K562 (cell line): ENCODE measurements at regions not wholly inside any gene's neighbourhood (a gene's known extent, or its start where the extent isn't known, plus 50 kb on each side); places are given as distances from the start of the nearest gene placed in this dataset.

Source experiments
- ATAC-seq: fragments of 200-7000 bp; cut with Tn5 transposase; 3 replicates; pipeline ENCODE4 v1.9.1; 2020; ENCODE audit warnings: moderate library complexity
- BruUV-seq: library from RNA; stranded (reverse); fragments of 400-500 nt; replicated peaks from 2 replicates; lab custom pipeline; 2021; lab: Mats Ljungman, UMichigan
- CTCF ChIA-PET: fragments of 300-600 bp; formaldehyde crosslinking; extraction: SDS; loops from one replicate; lab custom pipeline; 2021; ENCODE audit warnings: low intra/inter-chr PET ratio; lab: Yijun Ruan, JAX
- POLR2A ChIA-PET: fragments of 300-600, 350-650 bp; sonication (Branson Sonifier 250); formaldehyde crosslinking; extraction: SDS; loops from one replicate; lab custom pipeline; 2021; ENCODE audit warnings: antibody characterized with exemption, inconsistent platforms; lab: Yijun Ruan, JAX
- DNase-seq, 4 experiments: peaks; one replicate each; pipeline versions ENCODE4 v3.0.0 to v3.0.0-alpha.2; 2011 to 2018; ENCODE audit warnings: low spot score in 3 of 4, mixed read lengths in 3 of 4; ENCODE audit errors: extremely low read depth in 1 of 4
- FAIRE-seq: peaks from 2 replicates; lab custom pipeline; 2011; peaks lifted over from hg19 to GRCh38; lab: Jason Lieb, UNC
- H2AFZ ChIP-seq: 2 replicates; pipeline ENCODE4 v1.6.0; 2011; ENCODE audit warnings: low read depth, low read length, control low read depth, inconsistent platforms
- H3K27ac ChIP-seq: fragments of 200-600 bp; 3 replicates; pipeline ENCODE4 v1.8.0; 2011; ENCODE audit warnings: low read depth, mild to moderate bottlenecking, control low read depth, inconsistent platforms, low read length, moderate library complexity, mixed read lengths; ENCODE audit errors: extremely low read depth
- H3K27me3 ChIP-seq, 2 experiments: fragments of 300-600 bp in 1 of 2; 2 replicates in 1 of 2; 3 replicates in 1 of 2; pipeline versions ENCODE4 v1.6.0 to v1.8.0; 2011; ENCODE audit warnings: inconsistent platforms in 2 of 2, low read length in 2 of 2, mild to moderate bottlenecking in 1 of 2, mixed read lengths in 1 of 2, moderate library complexity in 1 of 2; ENCODE audit not compliant: control insufficient read depth in 2 of 2, insufficient read depth in 2 of 2
- H3K36me3 ChIP-seq: fragments of 300-600 bp; 3 replicates; pipeline ENCODE4 v1.8.0; 2011; ENCODE audit warnings: mild to moderate bottlenecking, low read length, inconsistent platforms; ENCODE audit not compliant: control insufficient read depth, insufficient read depth
- H3K4me1 ChIP-seq, 2 experiments: fragments of 200-600 bp in 1 of 2; replicated peaks in 1 of 2; 2 replicates in 1 of 2; 3 replicates in 1 of 2; pipeline versions ENCODE4 v1.5.1 to v1.8.0; 2011; ENCODE audit warnings: inconsistent platforms in 2 of 2, low read length in 2 of 2, mild to moderate bottlenecking in 1 of 2, mixed read lengths in 1 of 2, moderate library complexity in 1 of 2; ENCODE audit not compliant: control insufficient read depth in 2 of 2, insufficient read depth in 2 of 2
- H3K4me2 ChIP-seq: 2 replicates; pipeline ENCODE4 v1.6.1; 2011; ENCODE audit warnings: low read length, control low read depth, inconsistent platforms, mixed read lengths; ENCODE audit not compliant: insufficient read depth
- H3K4me3 ChIP-seq: fragments of 200-600 bp; sonication (generic), shearing (Covaris generic); 2 replicates; pipeline ENCODE4 v1.5.1; 2016; ENCODE audit warnings: control low read depth, inconsistent platforms
- H3K79me2 ChIP-seq: fragments of 200-600 bp; 3 replicates; pipeline ENCODE4 v1.8.0; 2011; ENCODE audit warnings: low read length, inconsistent platforms; ENCODE audit not compliant: control insufficient read depth, insufficient read depth
- H3K9ac ChIP-seq, 2 experiments: 2 replicates each; pipeline versions ENCODE4 v1.6.0 to v1.6.1; 2011; ENCODE audit warnings: low read depth in 2 of 2, low read length in 2 of 2, control low read depth in 1 of 2, inconsistent platforms in 1 of 2, mild to moderate bottlenecking in 1 of 2, mixed read lengths in 1 of 2; ENCODE audit not compliant: insufficient read depth in 1 of 2
- H3K9me1 ChIP-seq: one replicate; pipeline ENCODE4 v1.6.0; 2011; ENCODE audit warnings: inconsistent platforms, mild to moderate bottlenecking, low read length, moderate library complexity; ENCODE audit not compliant: control insufficient read depth, insufficient read depth
- H3K9me3 ChIP-seq: replicated peaks from 2 replicates; pipeline ENCODE4 v1.5.1; 2011; ENCODE audit warnings: low read depth, low read length, inconsistent platforms; ENCODE audit not compliant: control insufficient read depth, insufficient read depth
- H4K20me1 ChIP-seq: replicated peaks from 2 replicates; pipeline ENCODE4 v1.6.1; 2011; ENCODE audit warnings: low read length, inconsistent platforms, mixed read lengths; ENCODE audit not compliant: control insufficient read depth, insufficient read depth
- ARHGAP35 ChIP-seq: fragments of 450-650 bp; IDR thresholded peaks from 2 replicates; pipeline ENCODE4 v1.6.1; 2018; ENCODE audit not compliant: partially characterized antibody
- CHCHD3 ChIP-seq: fragments of 250-450 bp; sonication (Bioruptor Pico); IDR thresholded peaks from 2 replicates; pipeline ENCODE4 v2.1.2; 2022; ENCODE audit warnings: mild to moderate bottlenecking
- MCM3 ChIP-seq: fragments of 450-650 bp; IDR thresholded peaks from 2 replicates; pipeline ENCODE4 v1.6.1; 2016
- NFRKB ChIP-seq: fragments of 450-650 bp; IDR thresholded peaks from 2 replicates; pipeline ENCODE4 v1.6.1; 2016; ENCODE audit warnings: low read depth
- SMAD1 ChIP-seq: fragments of 150-350 bp; IDR thresholded peaks from 2 replicates; pipeline ENCODE4 v1.6.1; 2014; ENCODE audit warnings: low read length, low read depth; ENCODE audit not compliant: partially characterized antibody
- ZBTB9 ChIP-seq: fragments of 450-650 bp; formaldehyde crosslinking; IDR thresholded peaks from 2 replicates; pipeline ENCODE4 v1.4.0; 2020; ENCODE audit warnings: mild to moderate bottlenecking, moderate library complexity
- ZNF121 ChIP-seq: sonication (generic); formaldehyde crosslinking; conservative IDR thresholded peaks from 2 replicates; pipeline ENCODE4 v1.8.0; 2022; ENCODE audit warnings: missing genetic modification reagents
- ZNF224 ChIP-seq: sonication (generic); formaldehyde crosslinking; IDR thresholded peaks from 2 replicates; pipeline ENCODE4 v1.8.0; 2022; ENCODE audit warnings: mild to moderate bottlenecking, missing genetic modification reagents
- ZSCAN32 ChIP-seq: fragments of 450-650 bp; formaldehyde crosslinking; IDR thresholded peaks from 2 replicates; pipeline ENCODE4 v1.4.0; 2020; ENCODE audit warnings: mild to moderate bottlenecking, moderate library complexity
- WGBS: fragments of 100-300 bp; shearing (Covaris generic); methylation state at CpG from one replicate; pipeline ENCODE4 v1.1.6; 2016; ENCODE audit warnings: low coverage, mixed read lengths; ENCODE audit not compliant: insufficient coverage; ENCODE audit errors: missing lambda C conversion rate; 5-methylcytosine and 5-hydroxymethylcytosine counted together
- in situ Hi-C: fragments of 300-500 bp; cut with MboI; formaldehyde crosslinking; loops from 4 replicates; pipeline ENCODE4 v1.15.0; 2018; ENCODE audit warnings: inconsistent platforms, mixed read lengths
- intact Hi-C: fragments of 100-400 bp; cut with micrococcal nuclease; formaldehyde crosslinking; loops from 2 replicates; pipeline ENCODE4 v1.14.2; 2022
- TF ChIP-seq, protein P1 (sequence below): sonication (generic); formaldehyde crosslinking; IDR thresholded peaks from 2 replicates; pipeline ENCODE4 v1.8.1; 2023; ENCODE audit warnings: mild to moderate bottlenecking, missing genetic modification reagents
- TF ChIP-seq, protein P2 (sequence below): fragments of 450-650 bp; formaldehyde crosslinking; IDR thresholded peaks from 2 replicates; pipeline ENCODE4 v1.4.0; 2022; ENCODE audit warnings: mild to moderate bottlenecking, moderate library complexity
- TF ChIP-seq, protein P3 (sequence below): fragments of 250-450 bp; sonication (Bioruptor Pico); IDR thresholded peaks from 2 replicates; pipeline ENCODE4 v1.4.0; 2020; ENCODE audit warnings: mild to moderate bottlenecking, moderate library complexity, borderline replicate concordance

DNA sequence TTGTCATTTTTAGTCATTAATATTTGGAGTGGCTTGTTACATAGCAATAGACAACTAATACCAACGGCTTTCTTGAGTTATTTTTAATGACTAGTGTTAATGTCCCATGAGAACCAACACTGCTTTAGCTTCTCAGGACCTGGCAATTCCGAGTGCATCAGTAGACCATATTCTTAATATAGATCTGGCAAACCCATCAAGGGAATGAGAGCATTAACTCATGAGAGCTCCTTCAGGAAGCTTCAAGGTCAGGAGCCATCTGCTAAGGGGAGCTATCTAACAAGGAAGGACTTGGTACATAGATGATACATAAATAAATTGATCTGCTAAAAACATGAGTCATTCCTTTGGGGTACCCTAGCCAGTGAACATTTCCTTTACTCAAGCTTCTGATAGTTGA lies 122.6 kb upstream of the EPHA3 start:
- ChIA-PET POLR2A (no interaction called here), CTCF (no interaction called here)
- Histone ChIP-seq H3K9ac (no peak overlapping the region), H3K36me3 (no peaks in the 10 kb centered on the region), H3K4me2 (no peak overlapping the region), H3K27me3 (no peaks in the 10 kb centered on the region), H4K20me1 (no peaks in the 10 kb centered on the region), H3K4me1 (no peaks in the 10 kb centered on the region), H3K79me2 (no peaks in the 10 kb centered on the region), H2AFZ (no peak overlapping the region), H3K9me3 (no peaks in the 10 kb centered on the region), H3K9me1 (no peaks in the 10 kb centered on the region), H3K27ac (no peak overlapping the region), H3K4me3 (no peak overlapping the region)
- TF ChIP-seq SMAD1 (no peak), NFRKB (no peak), ARHGAP35 (no peak), ZNF121 (CRISPR knock-in tag) (no peak), CHCHD3 (CRISPR knock-in tag) (no peak), ZSCAN32 (CRISPR knock-in tag) (no peak), MCM3 (no peak), ZBTB9 (CRISPR knock-in tag) (no peak), ZNF224 (CRISPR knock-in tag) (no peak)
- TF ChIP-seq, protein P1, sequence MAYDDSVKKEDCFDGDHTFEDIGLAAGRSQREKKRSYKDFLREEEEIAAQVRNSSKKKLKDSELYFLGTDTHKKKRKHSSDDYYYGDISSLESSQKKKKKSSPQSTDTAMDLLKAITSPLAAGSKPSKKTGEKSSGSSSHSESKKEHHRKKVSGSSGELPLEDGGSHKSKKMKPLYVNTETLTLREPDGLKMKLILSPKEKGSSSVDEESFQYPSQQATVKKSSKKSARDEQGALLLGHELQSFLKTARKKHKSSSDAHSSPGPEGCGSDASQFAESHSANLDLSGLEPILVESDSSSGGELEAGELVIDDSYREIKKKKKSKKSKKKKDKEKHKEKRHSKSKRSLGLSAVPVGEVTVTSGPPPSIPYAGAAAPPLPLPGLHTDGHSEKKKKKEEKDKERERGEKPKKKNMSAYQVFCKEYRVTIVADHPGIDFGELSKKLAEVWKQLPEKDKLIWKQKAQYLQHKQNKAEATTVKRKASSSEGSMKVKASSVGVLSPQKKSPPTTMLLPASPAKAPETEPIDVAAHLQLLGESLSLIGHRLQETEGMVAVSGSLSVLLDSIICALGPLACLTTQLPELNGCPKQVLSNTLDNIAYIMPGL (CRISPR knock-in tag) = no peak
- TF ChIP-seq, protein P2, sequence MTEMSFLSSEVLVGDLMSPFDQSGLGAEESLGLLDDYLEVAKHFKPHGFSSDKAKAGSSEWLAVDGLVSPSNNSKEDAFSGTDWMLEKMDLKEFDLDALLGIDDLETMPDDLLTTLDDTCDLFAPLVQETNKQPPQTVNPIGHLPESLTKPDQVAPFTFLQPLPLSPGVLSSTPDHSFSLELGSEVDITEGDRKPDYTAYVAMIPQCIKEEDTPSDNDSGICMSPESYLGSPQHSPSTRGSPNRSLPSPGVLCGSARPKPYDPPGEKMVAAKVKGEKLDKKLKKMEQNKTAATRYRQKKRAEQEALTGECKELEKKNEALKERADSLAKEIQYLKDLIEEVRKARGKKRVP (CRISPR knock-in tag) = no peak
- TF ChIP-seq, protein P3, sequence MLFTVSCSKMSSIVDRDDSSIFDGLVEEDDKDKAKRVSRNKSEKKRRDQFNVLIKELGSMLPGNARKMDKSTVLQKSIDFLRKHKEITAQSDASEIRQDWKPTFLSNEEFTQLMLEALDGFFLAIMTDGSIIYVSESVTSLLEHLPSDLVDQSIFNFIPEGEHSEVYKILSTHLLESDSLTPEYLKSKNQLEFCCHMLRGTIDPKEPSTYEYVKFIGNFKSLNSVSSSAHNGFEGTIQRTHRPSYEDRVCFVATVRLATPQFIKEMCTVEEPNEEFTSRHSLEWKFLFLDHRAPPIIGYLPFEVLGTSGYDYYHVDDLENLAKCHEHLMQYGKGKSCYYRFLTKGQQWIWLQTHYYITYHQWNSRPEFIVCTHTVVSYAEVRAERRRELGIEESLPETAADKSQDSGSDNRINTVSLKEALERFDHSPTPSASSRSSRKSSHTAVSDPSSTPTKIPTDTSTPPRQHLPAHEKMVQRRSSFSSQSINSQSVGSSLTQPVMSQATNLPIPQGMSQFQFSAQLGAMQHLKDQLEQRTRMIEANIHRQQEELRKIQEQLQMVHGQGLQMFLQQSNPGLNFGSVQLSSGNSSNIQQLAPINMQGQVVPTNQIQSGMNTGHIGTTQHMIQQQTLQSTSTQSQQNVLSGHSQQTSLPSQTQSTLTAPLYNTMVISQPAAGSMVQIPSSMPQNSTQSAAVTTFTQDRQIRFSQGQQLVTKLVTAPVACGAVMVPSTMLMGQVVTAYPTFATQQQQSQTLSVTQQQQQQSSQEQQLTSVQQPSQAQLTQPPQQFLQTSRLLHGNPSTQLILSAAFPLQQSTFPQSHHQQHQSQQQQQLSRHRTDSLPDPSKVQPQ (CRISPR knock-in tag) = no peak
- BruUV-seq = no TSS peak
- in situ Hi-C loops = no loop called here
- FAIRE-seq (no peak), ATAC-seq (no peak), DNase-seq (no peak)
- 0% methylated on average over 2 of the region's 2 CpGs for WGBS
- intact Hi-C loops = no loop called here
